HUES6 (cell line): ENCODE measurements at regions not wholly inside any gene's neighbourhood (a gene's known extent, or its start where the extent isn't known, plus 50 kb on each side); places are given as distances from the start of the nearest gene placed in this dataset.

Source experiments
- H3K27ac ChIP-seq: 2 replicates; pipeline ENCODE4 v1.7.0; 2013; ENCODE audit warnings: low read depth, mild to moderate bottlenecking, low read length, inconsistent platforms
- H3K27me3 ChIP-seq: 2 replicates; pipeline ENCODE4 v1.6.1; 2013; ENCODE audit warnings: low read length; ENCODE audit not compliant: control insufficient read depth, insufficient read depth
- H3K36me3 ChIP-seq: 2 replicates; pipeline ENCODE4 v1.6.1; 2013; ENCODE audit warnings: low read length; ENCODE audit not compliant: control insufficient read depth, insufficient read depth
- H3K4me1 ChIP-seq: 2 replicates; pipeline ENCODE4 v1.6.1; 2013; ENCODE audit warnings: low read length; ENCODE audit not compliant: control insufficient read depth, insufficient read depth
- H3K4me3 ChIP-seq: 2 replicates; pipeline ENCODE4 v1.5.1; 2013; ENCODE audit warnings: low read depth, low read length
- H3K9ac ChIP-seq: one replicate; pipeline ENCODE4 v1.6.1; 2013; ENCODE audit warnings: mild to moderate bottlenecking, low read length
- H3K9me3 ChIP-seq: 2 replicates; pipeline ENCODE4 v1.6.1; 2013; ENCODE audit warnings: low read depth, low read length; ENCODE audit not compliant: control insufficient read depth, insufficient read depth

- H3K36me3 ChIP-seq = no peaks in the 10 kb centered on the region
These were observed 285.9 kb downstream of the CHL1 start for GRCh38 chr3:482479-482878.

GRCh38 chr3:484341-484740, 287.8 kb downstream of the CHL1 start:
- no peak overlapping the region for H3K9ac ChIP-seq
- H3K36me3 ChIP-seq = no peaks in the 10 kb centered on the region
- no peak overlapping the region for H3K27ac ChIP-seq
- H3K9me3 ChIP-seq = no peaks in the 10 kb centered on the region
- no peaks in the 10 kb centered on the region for H3K27me3 ChIP-seq
- H3K4me3 ChIP-seq = no peak overlapping the region
- peaks cover 9% of the 10 kb centered on the region; the same call in 1 of the 2 replicates for H3K4me1 ChIP-seq

More at GRCh38 chr3:482479-482878, 285.9 kb downstream of the CHL1 start:
- Histone ChIP-seq H3K27me3 (no peaks in the 10 kb centered on the region), H3K4me3 (no peak overlapping the region), H3K9me3 (no peaks in the 10 kb centered on the region), H3K27ac (no peak overlapping the region), H3K4me1 (peaks cover 9% of the 10 kb centered on the region; the same call in 1 of the 2 replicates), H3K9ac (no peak overlapping the region)

- H3K4me1 ChIP-seq = peaks cover 12% of the 10 kb centered on the region; the same call in 1 of the 2 replicates
- no peak overlapping the region for H3K4me3 ChIP-seq
- no peaks in the 10 kb centered on the region for H3K27me3 ChIP-seq
- no peak overlapping the region for H3K27ac ChIP-seq
- no peak overlapping the region for H3K9ac ChIP-seq
- no peaks in the 10 kb centered on the region for H3K9me3 ChIP-seq
- no peaks in the 10 kb centered on the region for H3K36me3 ChIP-seq
These were observed 291.1 kb downstream of the CHL1 start for GRCh38 chr3:487614-488013.

GRCh38 chr3:492586-493316, 296.2 kb downstream of the CHL1 start:
- H3K4me3 ChIP-seq = no peak overlapping the region

GRCh38 chr3:494190-494589, 297.6 kb downstream of the CHL1 start:
- Histone ChIP-seq H3K27me3 (no peaks in the 10 kb centered on the region), H3K27ac (no peak overlapping the region), H3K4me3 (no peak overlapping the region), H3K36me3 (no peaks in the 10 kb centered on the region), H3K4me1 (peaks cover 8% of the 10 kb centered on the region; the same call in 1 of the 2 replicates), H3K9ac (no peak overlapping the region), H3K9me3 (no peaks in the 10 kb centered on the region)

More at GRCh38 chr3:492586-493316, 296.2 kb downstream of the CHL1 start:
- Histone ChIP-seq H3K27me3 (no peaks in the 10 kb centered on the region), H3K36me3 (no peaks in the 10 kb centered on the region), H3K9me3 (no peaks in the 10 kb centered on the region), H3K9ac (no peak overlapping the region), H3K27ac (no peak overlapping the region), H3K4me1 (peaks cover 8% of the 10 kb centered on the region; the same call in 1 of the 2 replicates)

GRCh38 chr3:498487-498886, 301.9 kb downstream of the CHL1 start:
- Histone ChIP-seq H3K27ac (no peak overlapping the region), H3K9me3 (no peaks in the 10 kb centered on the region), H3K36me3 (no peaks in the 10 kb centered on the region), H3K4me1 (no peaks in the 10 kb centered on the region), H3K27me3 (no peaks in the 10 kb centered on the region), H3K4me3 (no peak overlapping the region), H3K9ac (no peak overlapping the region)

GRCh38 chr3:499001-499761, 302.6 kb downstream of the CHL1 start:
- no peaks in the 10 kb centered on the region for H3K36me3 ChIP-seq
- H3K27ac ChIP-seq = no peak overlapping the region
- no peak overlapping the region for H3K4me3 ChIP-seq
- no peaks in the 10 kb centered on the region for H3K27me3 ChIP-seq
- no peaks in the 10 kb centered on the region for H3K9me3 ChIP-seq
- H3K4me1 ChIP-seq = no peaks in the 10 kb centered on the region
- no peak overlapping the region for H3K9ac ChIP-seq

- Histone ChIP-seq H3K27me3 (no peaks in the 10 kb centered on the region), H3K27ac (no peak overlapping the region), H3K9me3 (no peaks in the 10 kb centered on the region), H3K4me1 (no peaks in the 10 kb centered on the region), H3K4me3 (no peak overlapping the region), H3K36me3 (no peaks in the 10 kb centered on the region), H3K9ac (no peak overlapping the region)
These were observed 305.9 kb downstream of the CHL1 start for GRCh38 chr3:502486-502885.

GRCh38 chr3:513301-513700, 316.7 kb downstream of the CHL1 start:
- Histone ChIP-seq H3K9me3 (no peaks in the 10 kb centered on the region), H3K27me3 (no peaks in the 10 kb centered on the region), H3K4me3 (no peak overlapping the region), H3K27ac (no peak overlapping the region), H3K36me3 (no peaks in the 10 kb centered on the region), H3K9ac (no peak overlapping the region), H3K4me1 (no peaks in the 10 kb centered on the region)

GRCh38 chr3:514192-514591, 317.6 kb downstream of the CHL1 start:
- Histone ChIP-seq H3K4me3 (no peak overlapping the region), H3K36me3 (no peaks in the 10 kb centered on the region), H3K27me3 (no peaks in the 10 kb centered on the region), H3K9me3 (no peaks in the 10 kb centered on the region), H3K4me1 (no peaks in the 10 kb centered on the region), H3K9ac (no peak overlapping the region), H3K27ac (no peak overlapping the region)

GRCh38 chr3:519026-519425, 322.5 kb downstream of the CHL1 start:
- no peaks in the 10 kb centered on the region for H3K36me3 ChIP-seq
- no peak overlapping the region for H3K9ac ChIP-seq
- no peak overlapping the region for H3K27ac ChIP-seq
- H3K4me1 ChIP-seq = no peaks in the 10 kb centered on the region
- H3K27me3 ChIP-seq = no peaks in the 10 kb centered on the region
- no peak overlapping the region for H3K4me3 ChIP-seq
- H3K9me3 ChIP-seq = no peaks in the 10 kb centered on the region
